A673 (cell line): ENCODE measurements at regions not wholly inside any gene's neighbourhood (a gene's known extent, or its start where the extent isn't known, plus 50 kb on each side); places are given as distances from the start of the nearest gene placed in this dataset.

Source experiments
- EZH2 ChIP-seq: fragments of 200-600 bp; sonication (generic); IDR thresholded peaks from 2 replicates; pipeline ENCODE4 v1.6.1; 2017; ENCODE audit warnings: borderline replicate concordance, low read depth, mild to moderate bottlenecking, mixed read lengths, antibody characterized with exemption, low read length; ENCODE audit not compliant: poor library complexity, severe bottlenecking
- TF ChIP-seq, protein P1 (sequence below): fragments of 300-800, 200-600 bp; sonication (generic); conservative IDR thresholded peaks from 2 replicates; pipeline ENCODE4 v1.5.1; 2017; ENCODE audit warnings: low read depth, mild to moderate bottlenecking, antibody characterized with exemption, low read length, moderate library complexity, mixed read lengths

DNA sequence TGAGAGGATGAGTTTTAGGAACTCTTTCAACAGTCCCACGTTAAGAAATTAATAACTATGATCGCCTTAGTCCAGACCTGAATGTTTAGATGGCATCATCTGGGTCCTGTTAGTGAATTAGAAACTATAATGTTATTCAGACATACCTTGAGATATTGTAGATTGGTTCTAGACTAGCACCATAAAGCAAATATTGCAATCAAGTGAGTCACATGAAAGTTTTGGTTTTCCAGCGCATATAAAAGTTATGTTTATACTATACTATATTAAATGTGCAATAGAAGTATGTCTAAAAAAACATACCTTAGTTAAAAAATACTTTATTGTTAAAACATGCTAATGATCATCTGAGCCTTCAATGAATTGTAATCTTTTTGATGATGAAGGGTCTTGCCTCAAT lies 106.6 kb upstream of the ATP2B1 start:
- TF ChIP-seq, protein P1, sequence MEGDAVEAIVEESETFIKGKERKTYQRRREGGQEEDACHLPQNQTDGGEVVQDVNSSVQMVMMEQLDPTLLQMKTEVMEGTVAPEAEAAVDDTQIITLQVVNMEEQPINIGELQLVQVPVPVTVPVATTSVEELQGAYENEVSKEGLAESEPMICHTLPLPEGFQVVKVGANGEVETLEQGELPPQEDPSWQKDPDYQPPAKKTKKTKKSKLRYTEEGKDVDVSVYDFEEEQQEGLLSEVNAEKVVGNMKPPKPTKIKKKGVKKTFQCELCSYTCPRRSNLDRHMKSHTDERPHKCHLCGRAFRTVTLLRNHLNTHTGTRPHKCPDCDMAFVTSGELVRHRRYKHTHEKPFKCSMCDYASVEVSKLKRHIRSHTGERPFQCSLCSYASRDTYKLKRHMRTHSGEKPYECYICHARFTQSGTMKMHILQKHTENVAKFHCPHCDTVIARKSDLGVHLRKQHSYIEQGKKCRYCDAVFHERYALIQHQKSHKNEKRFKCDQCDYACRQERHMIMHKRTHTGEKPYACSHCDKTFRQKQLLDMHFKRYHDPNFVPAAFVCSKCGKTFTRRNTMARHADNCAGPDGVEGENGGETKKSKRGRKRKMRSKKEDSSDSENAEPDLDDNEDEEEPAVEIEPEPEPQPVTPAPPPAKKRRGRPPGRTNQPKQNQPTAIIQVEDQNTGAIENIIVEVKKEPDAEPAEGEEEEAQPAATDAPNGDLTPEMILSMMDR, result no peak
- TF ChIP-seq EZH2, result no peak
